Tibial nerve (tissue), 4 donors: ENCODE measurements at regions not wholly inside any gene's neighbourhood (a gene's known extent, or its start where the extent isn't known, plus 50 kb on each side); places are given as distances from the start of the nearest gene placed in this dataset.

Experiments
- CTCF ChIP-seq, 5 experiments: fragments of 200-600 bp in 3 of 5; fragments of 450-650 bp in 2 of 5; sonication (generic) in 3 of 5; IDR thresholded peaks; one replicate each; pipeline ENCODE4 v1.5.1; 2016 to 2019; ENCODE audit warnings: antibody characterized with exemption in 5 of 5, mild to moderate bottlenecking in 3 of 5, moderate library complexity in 2 of 5
- EP300 ChIP-seq, 2 donors: sonication (generic); formaldehyde crosslinking; IDR thresholded peaks; one replicate each; pipeline ENCODE4 v1.6.1; 2017; ENCODE audit warnings: antibody characterized with exemption in 2 of 2, mild to moderate bottlenecking in 1 of 2

GRCh38 chr6:21398741-21399325 is 194.7 kb upstream of the SOX4 start:
- TF ChIP-seq CTCF (IDR thresholded peaks at IDR 0.05) = no peak
- no peak for TF ChIP-seq EP300 (IDR thresholded peaks at IDR 0.05)
